GM12873 (cell line): ENCODE measurements at regions not wholly inside any gene's neighbourhood (a gene's known extent, or its start where the extent isn't known, plus 50 kb on each side); places are given as distances from the start of the nearest gene placed in this dataset.

Experiments used
- CTCF ChIP-seq: IDR thresholded peaks from 2 replicates; pipeline ENCODE4 v1.5.1; 2012; ENCODE audit warnings: low read depth, mild to moderate bottlenecking, moderate library complexity, low read length, control low read depth; ENCODE audit not compliant: insufficient read depth; ENCODE audit errors: missing control alignments

DNA sequence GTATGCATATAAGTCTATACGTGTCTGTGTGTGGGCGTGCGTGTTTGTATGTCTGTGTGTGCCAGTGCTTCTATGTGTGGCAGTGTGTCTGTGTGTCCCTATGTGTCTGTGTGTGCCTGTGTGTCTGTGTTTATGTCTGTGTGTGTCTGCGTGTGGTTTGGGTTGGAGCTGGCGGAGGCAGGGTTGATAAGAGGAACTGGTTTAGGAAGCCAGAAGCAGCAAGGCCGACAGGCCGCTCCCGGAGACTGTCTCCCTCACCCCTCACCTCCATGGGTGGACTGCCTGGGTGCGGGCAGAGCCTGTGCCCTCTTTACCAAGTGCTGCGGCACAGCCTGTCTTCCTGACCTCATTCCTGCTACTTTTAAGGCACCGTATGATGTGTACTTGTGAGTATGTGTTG, 327.1 kb upstream of the B3GAT1 start:
- TF ChIP-seq CTCF, result no peak

GRCh38 chr11:134738581-134738980, 326.5 kb upstream of the B3GAT1 start:
- no peak for TF ChIP-seq CTCF

- no peak for TF ChIP-seq CTCF
Observed at GRCh38 chr11:134737563-134738510, 325.8 kb upstream of the B3GAT1 start.

GRCh38 chr11:134736251-134736947, 324.4 kb upstream of the B3GAT1 start:
- TF ChIP-seq CTCF, result no peak

- TF ChIP-seq CTCF, result no peak
Observed at GRCh38 chr11:134734894-134735293, 322.9 kb upstream of the B3GAT1 start.

- no peak for TF ChIP-seq CTCF
Observed at GRCh38 chr11:134734141-134734845, 322.3 kb upstream of the B3GAT1 start.

GRCh38 chr11:134733646-134734045, 321.6 kb upstream of the B3GAT1 start:
- TF ChIP-seq CTCF, result no peak
